ENCODE measurements at regions not wholly inside any gene's neighbourhood (a gene's known extent, or its start where the extent isn't known, plus 50 kb on each side); places are given as distances from the start of the nearest gene placed in this dataset.

- 88% methylated on average over 3 of the region's 3 CpGs; no CpG with 5 or more reads in 1 of the 2 experiments for WGBS, 2 experiments (ENCODE audit: insufficient coverage in 1 of 2, insufficient read length in 1 of 2)
- H3K9ac ChIP-seq (ENCODE audit: extremely low read depth, low read length, poor library complexity, severe bottlenecking): no peak overlapping the region
- no peak overlapping the region for H3K27ac ChIP-seq (ENCODE audit: low read depth, low read length)
- no peak overlapping the region for H3K4me3 Mint-ChIP-seq
- no peaks in the 10 kb centered on the region for H3K36me3 ChIP-seq (ENCODE audit: control insufficient read depth, insufficient read depth, low read length)
- no peak overlapping the region for H3K27ac Mint-ChIP-seq
- no peaks in the 10 kb centered on the region for H3K36me3 Mint-ChIP-seq (ENCODE audit: low read depth)
- TF ChIP-seq CTCF (conservative IDR thresholded peaks at IDR 0.05): no peak
- H3K9me3 ChIP-seq (ENCODE audit: control insufficient read depth, low read length): no peaks in the 10 kb centered on the region
- DNase-seq: no peak
- no peaks in the 10 kb centered on the region for H3K9me3 Mint-ChIP-seq
- H3K27me3 Mint-ChIP-seq (ENCODE audit: insufficient read depth): no peaks in the 10 kb centered on the region
- no peaks in the 10 kb centered on the region for H3K4me1 Mint-ChIP-seq
- H3K4me1 ChIP-seq (ENCODE audit: control insufficient read depth, insufficient read depth, low read length): no peaks in the 10 kb centered on the region
- H3K4me3 ChIP-seq (ENCODE audit: low read length): no peak overlapping the region
- no peaks in the 10 kb centered on the region for H3K27me3 ChIP-seq (ENCODE audit: control insufficient read depth, insufficient read depth, low read length, poor library complexity, severe bottlenecking)
Measured at GRCh38 chr2:126367361-126367760, 288.6 kb upstream of the GYPC start.

- no peak overlapping the region for H3K9ac ChIP-seq (ENCODE audit: extremely low read depth, low read length, poor library complexity, severe bottlenecking)
- H3K4me3 ChIP-seq (ENCODE audit: low read length): no peak overlapping the region
- no peaks in the 10 kb centered on the region for H3K36me3 Mint-ChIP-seq (ENCODE audit: low read depth)
- no peak overlapping the region for H3K4me3 Mint-ChIP-seq
- no peaks in the 10 kb centered on the region for H3K27me3 Mint-ChIP-seq (ENCODE audit: insufficient read depth)
- 87 to 93% methylated on average over 2 of the region's 2 CpGs for WGBS, 2 experiments (ENCODE audit: insufficient coverage in 1 of 2, insufficient read length in 1 of 2)
- H3K4me1 Mint-ChIP-seq: no peaks in the 10 kb centered on the region
- no peak overlapping the region for H3K27ac Mint-ChIP-seq
- no peaks in the 10 kb centered on the region for H3K36me3 ChIP-seq (ENCODE audit: control insufficient read depth, insufficient read depth, low read length)
- H3K9me3 ChIP-seq (ENCODE audit: control insufficient read depth, low read length): no peaks in the 10 kb centered on the region
- no peak for TF ChIP-seq CTCF (conservative IDR thresholded peaks at IDR 0.05)
- H3K27ac ChIP-seq (ENCODE audit: low read depth, low read length): no peak overlapping the region
- no peaks in the 10 kb centered on the region for H3K27me3 ChIP-seq (ENCODE audit: control insufficient read depth, insufficient read depth, low read length, poor library complexity, severe bottlenecking)
- no peak for DNase-seq
- no peaks in the 10 kb centered on the region for H3K9me3 Mint-ChIP-seq
- H3K4me1 ChIP-seq (ENCODE audit: control insufficient read depth, insufficient read depth, low read length): no peaks in the 10 kb centered on the region
Measured at GRCh38 chr2:126368758-126369157, 287.2 kb upstream of the GYPC start.

DNA sequence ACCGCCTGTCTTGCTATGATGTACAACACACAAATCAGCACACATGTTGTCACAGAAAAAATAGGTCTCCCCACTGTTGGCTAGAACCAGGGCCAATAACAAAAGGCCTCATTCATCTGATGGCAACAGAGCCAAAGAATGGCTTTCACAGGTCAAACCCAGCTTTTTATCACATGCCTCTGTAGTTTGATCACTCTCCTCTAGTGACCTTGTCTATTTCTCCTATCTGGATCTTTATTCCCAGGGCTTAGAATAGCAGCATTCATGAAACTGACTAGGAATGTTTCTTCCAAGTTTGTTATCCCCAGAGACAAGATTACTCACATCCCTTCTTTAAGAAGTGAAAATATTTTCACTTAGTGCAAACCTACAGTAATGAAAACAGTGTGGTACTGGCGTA lies 285.8 kb upstream of the GYPC start:
- Histone ChIP-seq H3K27ac (ENCODE audit: low read depth, low read length) (no peak overlapping the region), H3K9me3 (ENCODE audit: control insufficient read depth, low read length) (no peaks in the 10 kb centered on the region), H3K9ac (ENCODE audit: extremely low read depth, low read length, poor library complexity, severe bottlenecking) (no peak overlapping the region), H3K4me1 (ENCODE audit: control insufficient read depth, insufficient read depth, low read length) (no peaks in the 10 kb centered on the region), H3K36me3 (ENCODE audit: control insufficient read depth, insufficient read depth, low read length) (no peaks in the 10 kb centered on the region), H3K27me3 (ENCODE audit: control insufficient read depth, insufficient read depth, low read length, poor library complexity, severe bottlenecking) (no peaks in the 10 kb centered on the region), H3K4me3 (ENCODE audit: low read length) (no peak overlapping the region)
- WGBS, 2 experiments (ENCODE audit: insufficient coverage in 1 of 2, insufficient read length in 1 of 2): 82 to 100% methylated on average over 2 of the region's 2 CpGs
- no peaks in the 10 kb centered on the region for H3K4me1 Mint-ChIP-seq
- no peak overlapping the region for H3K27ac Mint-ChIP-seq
- TF ChIP-seq CTCF (conservative IDR thresholded peaks at IDR 0.05): no peak
- no peaks in the 10 kb centered on the region for H3K36me3 Mint-ChIP-seq (ENCODE audit: low read depth)
- no peak for DNase-seq
- H3K9me3 Mint-ChIP-seq: no peaks in the 10 kb centered on the region
- no peak overlapping the region for H3K4me3 Mint-ChIP-seq
- no peaks in the 10 kb centered on the region for H3K27me3 Mint-ChIP-seq (ENCODE audit: insufficient read depth)
